ENCODE measurements at regions not wholly inside any gene's neighbourhood (a gene's known extent, or its start where the extent isn't known, plus 50 kb on each side); places are given as distances from the start of the nearest gene placed in this dataset.

DNA sequence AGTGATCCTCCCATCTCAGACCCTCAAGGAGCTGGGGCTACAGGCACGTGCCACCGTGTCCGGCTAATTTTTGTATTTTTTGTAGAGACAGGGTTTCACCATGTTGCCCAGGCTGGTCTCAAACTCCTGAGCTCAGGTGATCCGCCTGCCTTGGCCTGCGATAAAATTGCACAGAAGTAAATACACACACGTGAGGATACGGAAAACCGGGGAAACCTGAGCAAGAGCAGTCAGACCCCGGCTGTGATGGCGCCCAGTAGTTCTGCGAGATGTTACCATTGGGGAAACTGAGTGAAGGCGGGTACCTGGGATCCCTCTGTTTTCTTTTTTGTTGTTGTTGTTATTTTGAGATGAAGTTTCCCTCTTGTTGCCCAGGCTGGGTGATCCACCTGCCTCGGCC lies 114.9 kb downstream of the C9orf50 start:
- intact Hi-C loops (cut with micrococcal nuclease) = no loop called here

DNA sequence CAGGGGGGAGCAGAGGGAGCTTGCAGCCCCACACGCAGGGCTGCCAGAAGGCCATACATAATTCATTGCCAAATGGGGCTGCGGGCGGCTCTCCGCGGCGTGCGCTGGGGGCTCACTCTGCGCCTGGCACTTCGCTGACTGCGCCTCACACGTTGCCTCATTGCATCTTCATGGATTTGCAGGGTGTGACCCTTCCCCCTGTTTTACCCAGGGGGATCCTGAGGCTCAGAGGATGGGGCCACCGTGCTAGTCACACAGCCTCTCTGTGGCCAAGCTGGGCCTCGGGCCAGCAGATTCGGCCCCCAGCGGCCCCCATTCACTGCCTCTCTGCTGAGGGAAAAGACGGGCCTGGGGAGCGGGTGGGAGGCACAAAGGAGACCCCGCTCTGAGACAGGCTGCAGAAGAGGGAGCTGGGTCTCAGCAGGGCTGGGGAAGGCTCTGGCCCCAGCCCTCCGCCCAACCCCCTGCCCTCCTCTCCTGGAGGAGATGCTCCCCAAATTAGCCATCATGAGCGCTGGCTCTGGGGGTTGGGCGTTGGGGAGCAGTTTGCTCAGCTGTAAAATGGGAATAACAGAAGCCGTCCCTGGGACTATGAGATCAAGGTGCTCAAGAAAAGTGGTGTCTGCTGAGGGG lies 115.5 kb downstream of the C9orf50 start:
- intact Hi-C loops (cut with micrococcal nuclease) = no loop called here

DNA sequence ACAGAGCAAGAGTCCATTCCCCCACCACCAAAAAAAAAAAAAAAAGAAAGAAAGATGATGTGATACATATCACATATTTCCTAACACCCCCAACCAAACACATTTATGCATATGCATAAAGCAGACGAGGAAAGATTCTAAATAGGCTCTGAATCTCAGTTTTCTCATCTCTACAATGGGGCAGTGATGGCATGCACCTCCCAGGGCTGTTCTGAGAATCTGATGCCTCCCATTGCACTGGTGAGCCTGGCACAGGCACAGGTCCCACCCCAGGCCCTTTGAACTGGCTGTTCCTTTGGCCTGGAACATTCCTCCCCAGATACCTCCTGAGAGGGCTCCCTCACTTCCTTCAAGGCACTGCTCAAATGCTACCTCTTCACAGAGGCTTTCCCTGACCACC lies 116.5 kb downstream of the C9orf50 start:
- intact Hi-C loops (cut with micrococcal nuclease) = no loop called here

DNA sequence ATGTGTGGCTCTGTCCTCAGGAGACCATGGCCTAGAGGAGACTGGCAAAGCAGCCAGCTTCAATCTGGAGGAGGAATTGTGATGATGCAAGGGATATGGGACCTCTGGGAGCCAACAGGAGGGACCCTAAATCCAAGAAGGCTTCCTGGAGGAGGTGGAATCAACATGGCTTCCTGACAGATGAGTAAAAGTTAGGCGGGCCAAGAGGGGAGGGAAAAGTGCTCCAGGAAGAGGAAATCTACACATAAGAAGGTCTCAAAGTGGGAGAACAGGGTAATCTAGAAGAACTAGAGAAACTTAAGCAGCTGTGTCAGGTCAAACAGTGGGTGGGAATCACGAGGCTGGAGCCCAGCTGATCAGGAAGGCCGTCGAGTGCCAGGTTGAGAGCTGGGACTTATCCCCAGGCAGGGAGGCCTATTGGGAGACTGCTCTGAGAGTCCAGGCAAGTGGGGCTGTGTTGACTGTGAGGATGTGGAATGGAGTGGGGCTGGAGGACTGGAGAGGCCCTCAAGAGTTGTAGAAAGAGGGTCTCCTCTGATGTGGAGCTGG lies 119.1 kb downstream of the C9orf50 start:
- intact Hi-C loops (cut with micrococcal nuclease) = no loop called here

DNA sequence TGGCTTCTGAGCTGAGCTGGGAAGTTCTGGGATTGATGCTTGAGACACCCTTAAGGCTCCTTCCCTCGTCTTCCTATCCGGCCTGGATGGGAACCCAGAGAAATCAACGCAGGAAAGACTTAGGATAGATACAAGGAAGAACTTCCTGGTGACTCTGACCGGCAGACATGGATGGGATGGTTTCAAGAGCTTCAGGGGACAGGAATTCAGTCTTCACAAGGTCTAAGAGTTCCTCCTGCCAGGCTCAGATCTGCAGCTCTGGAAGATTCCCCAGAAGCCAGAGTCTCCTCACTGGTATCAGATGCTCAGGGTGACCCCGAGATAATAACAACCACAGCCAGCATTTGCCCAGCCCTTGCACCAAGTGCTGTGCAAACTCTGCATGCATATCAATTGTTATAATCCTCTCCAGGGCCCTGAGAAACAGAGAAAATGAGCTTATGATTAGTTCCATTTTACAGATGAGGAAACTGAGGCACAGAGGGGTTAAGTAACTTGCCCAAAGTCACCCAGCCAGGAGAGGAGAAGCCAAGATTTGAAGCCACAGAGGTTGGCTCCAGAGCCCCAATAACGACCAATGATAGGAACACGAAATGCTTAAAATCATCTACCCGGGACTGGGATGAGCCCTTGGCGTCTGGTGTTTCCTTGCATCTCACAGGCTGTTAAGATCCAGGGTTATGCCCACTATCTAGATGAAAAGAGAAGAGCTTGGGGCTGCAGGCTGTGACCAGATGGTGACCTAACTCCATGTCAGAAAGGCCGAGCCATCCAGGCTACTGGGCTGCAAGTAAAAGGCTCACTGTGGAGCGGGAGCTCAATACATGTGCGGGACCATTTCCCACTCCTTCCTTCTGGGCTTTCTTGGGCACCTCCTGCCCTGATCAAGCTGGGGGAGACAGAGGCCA lies 119.8 kb downstream of the C9orf50 start:
- intact Hi-C loops (cut with micrococcal nuclease) = no loop called here

DNA sequence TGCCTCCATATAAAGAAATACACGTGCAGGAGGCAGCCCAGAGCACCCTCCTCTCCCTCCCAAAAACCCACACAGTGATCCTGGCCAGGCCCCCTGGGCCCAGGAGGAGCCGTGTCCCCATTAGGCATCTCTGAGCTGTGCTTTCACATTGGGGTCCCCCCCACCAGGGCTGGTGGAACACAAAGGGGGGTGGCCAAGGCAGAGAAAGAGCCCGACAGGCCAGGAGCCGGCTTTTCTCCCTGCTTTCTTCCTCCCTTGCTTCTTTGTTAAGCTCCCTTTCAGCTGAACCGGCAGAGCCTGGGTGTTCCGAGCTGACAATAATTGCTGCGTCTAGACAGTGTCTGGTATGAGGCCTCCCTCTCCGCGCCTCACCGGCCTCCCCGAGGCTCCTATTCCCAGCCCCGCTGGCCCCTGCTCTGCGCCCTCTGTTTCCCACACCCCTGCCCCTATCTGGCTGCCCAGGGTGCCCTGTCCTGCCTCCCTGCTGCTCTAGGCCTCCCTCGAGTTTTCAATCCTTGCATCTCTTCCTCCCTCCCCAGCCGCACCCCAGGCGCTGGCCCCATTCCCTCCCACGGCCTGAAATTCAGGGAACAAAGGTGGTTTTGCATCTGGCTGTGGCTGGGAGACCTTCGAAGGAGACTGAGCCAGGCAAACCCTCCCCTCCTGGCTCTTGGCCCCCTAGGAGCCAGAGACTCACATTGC lies 120.6 kb downstream of the C9orf50 start:
- intact Hi-C loops (cut with micrococcal nuclease) = no loop called here

DNA sequence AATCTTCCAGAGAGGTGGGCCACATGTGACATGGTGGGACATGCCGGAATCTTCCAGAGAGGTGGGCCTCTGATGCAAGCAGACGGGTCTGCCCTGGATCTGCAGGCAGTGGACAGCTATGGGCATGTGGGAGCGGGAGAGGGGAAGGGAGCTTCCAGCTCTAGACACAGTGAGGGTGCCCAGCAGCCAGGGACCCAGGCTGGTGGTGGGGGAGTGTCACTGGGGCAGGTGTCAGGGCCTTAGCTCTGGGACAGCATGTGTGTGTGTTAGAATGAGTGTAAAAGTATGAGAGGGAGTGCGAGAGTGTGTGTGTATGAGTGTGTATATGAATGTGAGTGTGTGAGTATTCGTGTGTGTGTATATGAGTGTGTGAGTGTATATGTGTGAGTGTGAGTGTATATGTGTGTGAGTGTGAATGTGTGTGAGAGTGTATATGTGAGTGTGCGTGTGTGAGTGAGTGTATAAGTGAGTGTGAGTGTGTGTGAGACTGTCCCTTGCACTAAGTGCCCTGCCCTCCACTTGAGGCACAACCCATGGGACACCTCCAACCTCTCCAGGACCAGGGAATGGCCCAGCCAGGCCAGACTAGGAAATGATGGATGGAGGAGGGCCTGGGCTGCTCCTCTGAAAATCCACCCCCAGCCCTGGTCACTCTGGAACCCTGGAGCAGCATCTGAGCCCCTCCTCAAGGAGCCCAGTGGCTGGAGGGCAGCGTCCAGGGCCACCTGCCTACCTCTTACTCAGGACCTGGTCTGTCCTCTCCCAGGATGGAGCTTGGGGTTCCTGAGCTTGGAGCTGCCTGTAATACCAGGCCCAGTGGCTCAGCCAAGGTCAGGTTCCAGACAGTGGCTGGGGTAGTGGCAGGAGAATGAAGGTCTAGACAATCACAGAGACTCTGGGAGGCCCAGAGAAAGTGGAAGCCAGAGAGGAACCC lies 122.2 kb downstream of the C9orf50 start:
- intact Hi-C loops (cut with micrococcal nuclease) = loop anchor here (10.0 kb wide), 1 partner anchor 86 kb away; no protein-coding TSS in a partner anchor

DNA sequence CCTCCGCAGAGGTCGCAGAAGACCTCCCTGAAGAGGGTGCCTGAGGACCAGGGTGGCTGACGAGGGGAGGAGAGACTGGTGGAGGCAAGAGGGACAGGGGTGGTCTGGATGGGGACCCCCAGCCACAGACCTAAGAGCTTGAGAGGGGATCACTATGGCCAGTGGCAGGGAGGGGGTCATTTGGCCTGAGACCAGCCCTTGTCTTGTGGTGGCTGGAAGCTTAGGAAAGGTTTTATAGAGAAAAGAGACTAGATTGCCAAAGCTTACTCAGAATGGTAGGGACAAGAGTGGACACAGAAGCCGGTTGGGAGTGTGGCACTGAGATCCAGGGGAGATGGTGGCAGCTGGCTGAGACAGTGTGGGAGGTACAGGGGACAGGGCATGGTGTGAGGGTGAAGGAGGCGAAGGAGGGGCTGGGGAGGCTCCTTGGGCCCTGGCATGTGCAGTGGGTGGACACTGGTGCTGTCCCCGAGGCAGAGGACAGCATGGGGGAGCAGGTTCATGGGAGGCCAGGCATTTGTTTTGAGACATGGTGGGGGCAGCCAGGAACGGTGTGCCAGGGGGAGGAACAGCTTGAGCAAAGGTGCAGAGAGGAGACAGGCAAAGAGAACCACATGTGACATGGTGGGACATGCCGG lies 123.0 kb downstream of the C9orf50 start:
- intact Hi-C loops (cut with micrococcal nuclease) = loop anchor here (10.0 kb wide), 1 partner anchor 87 kb away; no protein-coding TSS in a partner anchor

DNA sequence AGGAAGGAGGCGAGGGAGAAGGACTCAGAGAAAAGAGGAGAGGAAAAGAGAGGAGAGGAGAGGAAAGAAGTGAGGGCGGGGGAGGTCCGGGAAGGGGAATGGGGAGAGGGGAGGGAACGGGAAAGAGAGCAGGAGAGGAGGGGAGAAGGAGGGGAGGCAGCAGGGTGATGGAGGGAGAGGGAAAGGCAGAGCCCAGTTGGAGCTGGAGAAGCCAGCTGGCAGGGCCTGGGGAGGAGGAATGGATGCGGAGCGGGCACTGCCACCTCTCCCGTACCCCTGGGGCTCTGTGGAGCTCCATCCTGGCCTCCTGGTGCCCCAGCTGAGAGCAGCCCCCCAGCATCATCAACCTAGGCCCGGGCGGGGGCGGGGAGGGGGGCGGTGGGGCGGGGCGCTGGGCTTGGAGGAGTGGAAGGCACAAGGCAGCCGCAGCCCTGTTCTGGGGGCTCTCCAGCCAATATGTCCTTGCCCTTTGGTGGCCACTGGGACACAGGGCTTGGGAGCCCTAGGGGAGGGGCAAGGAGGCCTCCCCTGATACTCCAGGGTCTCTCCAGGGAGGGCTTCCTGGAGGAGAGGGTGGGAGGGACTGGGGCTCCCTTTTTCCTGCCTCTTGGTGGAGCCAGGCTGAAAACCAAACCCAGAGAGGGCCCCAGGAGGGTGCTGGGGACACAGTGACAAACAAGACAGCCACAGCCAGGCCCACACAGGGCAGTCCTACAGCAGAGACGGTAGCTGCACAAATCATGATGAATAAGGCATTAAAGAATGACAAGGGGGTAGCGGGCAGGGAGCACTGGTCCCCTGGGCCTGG lies 123.7 kb downstream of the C9orf50 start:
- intact Hi-C loops (cut with micrococcal nuclease) = loop anchor here (10.0 kb wide), 1 partner anchor 88 kb away; no protein-coding TSS in a partner anchor

DNA sequence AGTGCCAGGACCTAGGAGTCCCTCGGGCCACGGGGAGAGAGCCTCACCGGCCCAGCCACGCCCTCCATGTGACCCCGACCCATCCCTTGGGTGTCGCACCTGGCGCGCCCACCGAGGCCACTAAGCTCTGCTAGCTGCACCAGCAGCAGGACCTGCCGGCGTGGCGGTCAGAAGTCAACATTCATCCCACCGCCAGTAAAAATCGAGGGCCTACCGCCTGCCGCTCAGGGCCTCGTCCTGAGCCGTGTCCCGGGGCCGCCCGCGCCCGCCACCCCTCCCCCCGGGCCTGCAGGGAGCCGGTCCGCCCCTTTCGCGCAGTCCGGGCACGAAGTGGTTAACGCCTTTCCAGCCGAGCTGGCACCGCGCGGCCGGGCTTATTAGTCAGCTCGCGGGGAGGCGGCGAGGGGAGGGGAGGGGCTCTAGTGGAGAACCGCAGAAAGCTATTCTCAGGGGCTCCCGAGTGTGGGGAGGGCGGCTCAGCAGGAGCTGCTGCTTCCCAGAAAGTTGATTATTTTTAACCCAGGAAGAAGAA lies 124.4 kb downstream of the C9orf50 start:
- intact Hi-C loops (cut with micrococcal nuclease) = loop anchor here (10.0 kb wide), 1 partner anchor 88 kb away; no protein-coding TSS in a partner anchor

DNA sequence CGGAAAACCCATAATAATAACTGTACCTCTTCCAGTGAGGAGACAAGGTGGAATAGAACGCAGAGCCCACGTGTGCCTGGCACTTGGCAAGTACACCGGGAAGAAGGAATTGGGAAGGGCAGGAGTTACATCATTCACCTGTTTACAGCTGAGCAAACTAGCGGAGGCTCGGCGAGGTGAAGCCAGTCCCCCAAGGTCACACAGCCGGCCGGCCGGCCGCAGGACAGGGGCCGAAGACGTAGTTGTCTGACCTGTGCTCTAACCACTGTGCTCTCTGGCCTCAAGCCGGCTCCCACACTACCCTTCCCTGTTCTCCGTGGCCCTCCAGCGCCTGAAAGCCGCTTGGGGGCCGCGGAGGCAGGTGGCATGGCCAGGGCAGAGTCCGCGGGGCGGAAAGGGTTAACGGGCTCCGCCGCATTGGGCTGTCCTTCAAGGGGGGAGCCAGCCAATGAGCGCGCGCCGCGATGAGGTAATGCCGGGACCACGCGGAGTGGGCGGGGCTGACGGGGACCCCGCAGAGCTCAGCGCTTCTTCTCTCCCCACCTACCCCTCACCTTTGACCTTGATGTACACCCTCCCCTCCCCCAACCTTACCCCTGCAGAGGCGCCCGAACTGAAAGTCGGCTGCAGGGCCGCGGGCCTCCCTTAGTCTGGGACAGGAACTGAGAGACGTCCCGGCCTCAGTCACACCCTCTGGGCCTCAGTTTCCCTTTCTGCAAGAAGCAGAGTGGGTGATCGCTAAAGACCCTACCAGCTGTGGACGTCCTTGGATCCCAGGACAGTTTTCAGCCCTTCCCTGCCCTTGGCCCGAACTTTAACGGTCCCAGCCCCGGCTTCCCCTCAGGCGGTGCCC lies 125.1 kb downstream of the C9orf50 start:
- intact Hi-C loops (cut with micrococcal nuclease) = loop anchor here (10.0 kb wide), 1 partner anchor 89 kb away; no protein-coding TSS in a partner anchor

DNA sequence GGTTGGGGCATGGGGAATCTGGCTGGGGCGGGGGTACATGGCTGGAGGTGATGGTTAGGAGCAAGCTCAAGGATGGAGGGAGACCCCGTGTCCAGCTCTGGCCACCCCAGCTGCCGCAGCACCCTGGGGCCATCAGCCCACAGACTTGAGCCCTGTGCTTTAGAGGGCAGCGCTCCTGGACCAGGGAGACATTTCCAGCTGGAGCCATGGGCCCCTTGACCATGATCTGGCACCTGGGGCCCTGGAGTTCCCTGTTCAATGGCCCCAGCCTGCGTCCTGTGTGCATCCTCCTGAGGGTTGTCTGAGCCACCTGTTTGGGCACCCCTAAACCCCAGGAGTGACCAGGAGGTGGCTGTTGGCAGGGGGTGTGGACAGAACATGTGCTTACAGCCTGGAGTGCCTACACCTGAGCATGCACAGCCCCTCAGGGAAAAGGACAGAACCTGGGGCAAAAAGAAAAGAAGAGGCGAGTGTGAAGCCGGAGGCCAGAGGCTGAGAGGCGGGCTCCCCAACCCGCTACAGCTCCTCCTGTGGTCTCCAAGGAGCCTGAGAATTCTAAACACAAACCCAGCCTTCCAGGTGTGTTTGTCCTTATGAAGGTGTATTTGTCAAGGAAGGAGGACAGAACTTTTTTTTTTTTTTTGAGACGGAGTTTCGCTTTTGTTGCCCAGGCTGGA lies 126.7 kb downstream of the C9orf50 start:
- intact Hi-C loops (cut with micrococcal nuclease) = loop anchor here (10.0 kb wide), 1 partner anchor 91 kb away; no protein-coding TSS in a partner anchor

DNA sequence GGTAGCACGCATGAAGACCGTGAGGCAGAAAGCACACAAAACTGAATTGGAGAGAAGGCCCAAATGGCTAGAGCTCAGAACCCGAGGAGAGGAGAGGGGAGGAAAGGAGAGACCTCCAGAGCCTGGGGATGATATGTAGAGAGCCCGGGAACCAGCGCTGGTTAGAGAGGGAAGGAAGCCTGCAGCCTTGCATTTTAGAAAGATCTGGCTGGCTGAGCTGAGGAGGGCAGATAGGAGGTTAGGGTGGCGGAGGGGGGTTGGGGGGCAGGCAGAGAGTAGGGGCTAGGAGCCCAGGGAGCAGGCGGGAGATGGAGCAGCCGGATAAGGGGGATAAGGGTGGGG lies 127.2 kb downstream of the C9orf50 start:
- intact Hi-C loops (cut with micrococcal nuclease) = loop anchor here (10.0 kb wide), 1 partner anchor 91 kb away; no protein-coding TSS in a partner anchor

DNA sequence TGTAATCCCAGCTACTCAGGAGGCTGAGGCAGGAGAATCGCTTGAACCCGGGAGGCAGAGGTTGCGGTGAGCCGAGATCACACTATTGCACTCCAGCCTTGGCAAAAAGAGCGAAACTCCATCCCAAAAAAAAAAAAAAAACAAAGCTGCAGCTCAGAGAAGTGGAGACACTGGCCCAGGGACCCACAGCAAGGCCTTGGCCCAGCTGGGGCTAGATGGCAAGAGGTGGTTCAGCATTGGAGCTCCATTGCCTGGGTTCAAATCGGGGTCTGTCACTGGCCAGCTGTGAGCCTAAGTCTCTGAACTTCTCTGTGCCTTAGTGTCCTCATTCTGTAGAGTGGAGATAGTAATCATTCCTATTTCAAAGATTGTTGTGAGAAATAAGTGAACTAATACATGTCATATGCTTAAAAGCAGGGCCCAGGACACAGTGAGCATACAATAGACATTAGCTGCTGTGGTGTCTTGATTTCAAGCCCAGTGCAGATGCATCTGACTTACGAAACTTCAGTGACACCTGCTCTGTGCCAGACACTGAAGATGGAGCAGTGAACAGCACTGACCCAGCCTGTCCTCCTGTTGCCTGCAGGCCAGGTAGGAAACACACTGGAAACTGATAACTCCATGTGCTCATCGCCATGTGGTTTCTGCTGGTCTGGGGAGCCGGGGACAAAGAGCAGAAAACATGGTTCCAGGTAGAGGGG lies 127.7 kb downstream of the C9orf50 start:
- intact Hi-C loops (cut with micrococcal nuclease) = loop anchor here (10.0 kb wide), 1 partner anchor 92 kb away; no protein-coding TSS in a partner anchor

DNA sequence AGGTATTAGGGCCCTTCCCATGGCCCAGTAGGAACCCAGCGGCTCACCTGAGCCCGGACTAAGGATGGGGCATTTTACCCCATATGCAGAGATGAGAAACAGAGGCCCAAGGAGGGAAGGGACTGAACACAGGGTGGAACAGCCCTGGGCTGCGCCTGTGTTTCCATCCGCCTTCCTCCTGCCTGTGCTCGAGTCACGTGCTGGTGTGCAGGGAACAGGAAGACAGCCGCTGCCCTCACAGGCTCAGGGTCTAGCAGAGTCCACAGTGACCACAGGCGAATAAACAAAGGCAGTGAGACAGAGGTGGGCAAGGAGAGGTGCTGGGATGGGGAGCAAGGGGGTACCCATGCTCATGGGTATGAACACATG lies 129.4 kb downstream of the C9orf50 start:
- intact Hi-C loops (cut with micrococcal nuclease) = loop anchor here (10.0 kb wide), 1 partner anchor 93 kb away; no protein-coding TSS in a partner anchor
